H9 (cell line): ENCODE measurements at regions not wholly inside any gene's neighbourhood (a gene's known extent, or its start where the extent isn't known, plus 50 kb on each side); places are given as distances from the start of the nearest gene placed in this dataset.

ENCODE experiments used
- DNase-seq: peaks from one replicate; pipeline ENCODE4 v3.0.0-alpha.2; 2017
- H2AFZ ChIP-seq: one replicate; pipeline ENCODE4 v1.6.1; 2013; ENCODE audit warnings: mild to moderate bottlenecking, low read length, control low read depth, moderate library complexity
- H2AK5ac ChIP-seq: 2 replicates; pipeline ENCODE4 v1.6.1; 2013; ENCODE audit warnings: low read length, control low read depth, mixed read lengths; ENCODE audit not compliant: insufficient read length
- H2BK120ac ChIP-seq: one replicate; pipeline ENCODE4 v1.6.1; 2013; ENCODE audit warnings: low read depth, mild to moderate bottlenecking, low read length, control low read depth, inconsistent platforms; ENCODE audit not compliant: poor library complexity, severe bottlenecking
- H2BK12ac ChIP-seq: 2 replicates; pipeline ENCODE4 v1.6.1; 2013; ENCODE audit warnings: low read length, control low read depth, mixed read lengths, low read depth; ENCODE audit not compliant: insufficient read length
- H2BK15ac ChIP-seq: 2 replicates; pipeline ENCODE4 v1.6.1; 2013; ENCODE audit warnings: low read depth, low read length, control low read depth
- H2BK20ac ChIP-seq: one replicate; pipeline ENCODE4 v1.6.1; 2013; ENCODE audit warnings: low read depth, mild to moderate bottlenecking, low read length, control low read depth, inconsistent platforms; ENCODE audit not compliant: poor library complexity, severe bottlenecking
- H2BK5ac ChIP-seq: 2 replicates; pipeline ENCODE4 v1.6.1; 2013; ENCODE audit warnings: low read length, control low read depth, mixed read lengths; ENCODE audit not compliant: insufficient read length
- H3K14ac ChIP-seq: 2 replicates; pipeline ENCODE4 v1.6.1; 2013; ENCODE audit warnings: low read length, control low read depth; ENCODE audit not compliant: insufficient read depth
- H3K18ac ChIP-seq: 2 replicates; pipeline ENCODE4 v1.6.1; 2013; ENCODE audit warnings: low read depth, mild to moderate bottlenecking, mixed read lengths, low read length, control low read depth; ENCODE audit not compliant: insufficient read length
- H3K23ac ChIP-seq: 2 replicates; pipeline ENCODE4 v1.6.1; 2013; ENCODE audit warnings: low read length, control low read depth, mixed read lengths, low read depth; ENCODE audit not compliant: insufficient read length
- H3K23me2 ChIP-seq: 2 replicates; pipeline ENCODE4 v1.6.1; 2013; ENCODE audit warnings: low read depth, mild to moderate bottlenecking, mixed read lengths, low read length, control low read depth; ENCODE audit not compliant: insufficient read length, poor library complexity, severe bottlenecking
- H3K27ac ChIP-seq: 2 replicates; pipeline ENCODE4 v1.5.1; 2013; ENCODE audit warnings: low read length, control low read depth, mixed read lengths, low read depth; ENCODE audit not compliant: insufficient read length
- H3K27me3 ChIP-seq: 2 replicates; pipeline ENCODE4 v1.6.1; 2013; ENCODE audit warnings: low read length, control low read depth, inconsistent platforms; ENCODE audit not compliant: insufficient read depth
- H3K4ac ChIP-seq: 2 replicates; pipeline ENCODE4 v1.6.1; 2013; ENCODE audit warnings: low read depth, mild to moderate bottlenecking, control low read depth, inconsistent platforms, low read length, moderate library complexity
- H3K4me1 ChIP-seq: 2 replicates; pipeline ENCODE4 v1.6.1; 2013; ENCODE audit warnings: low read length, control low read depth, inconsistent platforms; ENCODE audit not compliant: insufficient read depth
- H3K4me2 ChIP-seq: 2 replicates; pipeline ENCODE4 v1.6.1; 2013; ENCODE audit warnings: low read length, control low read depth, mixed read lengths; ENCODE audit not compliant: insufficient read length, insufficient read depth
- H3K56ac ChIP-seq: 2 replicates; pipeline ENCODE4 v1.6.1; 2013; ENCODE audit warnings: low read depth, mild to moderate bottlenecking, mixed read lengths, low read length, control low read depth; ENCODE audit not compliant: insufficient read length
- H3K79me1 ChIP-seq: 2 replicates; pipeline ENCODE4 v1.6.1; 2013; ENCODE audit warnings: low read depth, mild to moderate bottlenecking, moderate library complexity, low read length, control low read depth, inconsistent platforms; ENCODE audit not compliant: insufficient read depth, poor library complexity, severe bottlenecking
- H3K79me2 ChIP-seq: 2 replicates; pipeline ENCODE4 v1.6.1; 2013; ENCODE audit warnings: low read length, control low read depth, inconsistent platforms; ENCODE audit not compliant: insufficient read depth
- H3K9ac ChIP-seq: 2 replicates; pipeline ENCODE4 v1.6.1; 2013; ENCODE audit warnings: low read length, control low read depth, mixed read lengths; ENCODE audit not compliant: insufficient read length; ENCODE audit errors: extremely low read depth
- H3K9me3 ChIP-seq: one replicate; pipeline ENCODE4 v1.6.1; 2013; ENCODE audit warnings: low read depth, low read length, inconsistent platforms; ENCODE audit not compliant: control insufficient read depth
- H3T11ph ChIP-seq: one replicate; pipeline ENCODE4 v1.6.1; 2013; ENCODE audit warnings: mild to moderate bottlenecking, low read length, control low read depth, inconsistent platforms
- H4K20me1 ChIP-seq: one replicate; pipeline ENCODE4 v1.6.1; 2013; ENCODE audit not compliant: control insufficient read depth, insufficient read length, insufficient read depth
- H4K5ac ChIP-seq: 2 replicates; pipeline ENCODE4 v1.6.1; 2013; ENCODE audit warnings: low read depth, mild to moderate bottlenecking, mixed read lengths, low read length, control low read depth; ENCODE audit not compliant: insufficient read length
- H4K8ac ChIP-seq: replicated peaks from 2 replicates; pipeline ENCODE4 v1.6.1; 2013; ENCODE audit warnings: low read length, control low read depth, mixed read lengths, low read depth; ENCODE audit not compliant: insufficient read length
- H4K91ac ChIP-seq: 2 replicates; pipeline ENCODE4 v1.6.1; 2013; ENCODE audit warnings: low read depth, mild to moderate bottlenecking, moderate library complexity, mixed read lengths, low read length, control low read depth; ENCODE audit not compliant: insufficient read length
- H3K27ac Mint-ChIP-seq, 3 experiments: 2 replicates in 2 of 3; 3 replicates in 1 of 3; pipeline ENCODE4 v1.8.0; 2020 to 2021; ENCODE audit warnings: mixed read lengths in 3 of 3, mild to moderate bottlenecking in 1 of 3, moderate library complexity in 1 of 3
- H3K27me3 Mint-ChIP-seq: 2 replicates; pipeline ENCODE4 v1.8.0; 2021; ENCODE audit warnings: low read depth, mild to moderate bottlenecking, moderate library complexity, mixed read lengths
- H3K36me3 Mint-ChIP-seq, 3 experiments: 2 replicates in 2 of 3; 3 replicates in 1 of 3; pipeline ENCODE4 v1.8.0; 2020 to 2021; ENCODE audit warnings: low read depth in 3 of 3, mixed read lengths in 3 of 3; ENCODE audit not compliant: insufficient read depth in 1 of 3
- H3K4me1 Mint-ChIP-seq, 2 experiments: 2 replicates each; pipeline ENCODE4 v1.8.0; 2020; ENCODE audit warnings: mixed read lengths in 2 of 2
- H3K4me3 Mint-ChIP-seq, 2 experiments: 2 replicates in 1 of 2; 3 replicates in 1 of 2; pipeline ENCODE4 v1.8.0; 2020 to 2021; ENCODE audit warnings: mild to moderate bottlenecking in 2 of 2, mixed read lengths in 2 of 2, moderate library complexity in 1 of 2
- H3K9me3 Mint-ChIP-seq, 2 experiments: 2 replicates in 1 of 2; 3 replicates in 1 of 2; pipeline ENCODE4 v1.8.0; 2020; ENCODE audit warnings: mild to moderate bottlenecking in 2 of 2, mixed read lengths in 2 of 2, moderate library complexity in 1 of 2
- WGBS: extraction: QIAGEN DNeasy Blood & Tissue Kit; methylation state at CpG from one replicate; pipeline ENCODE4 v1.1.7; 2013; ENCODE audit warnings: missing lambda C conversion rate, low lambda C conversion rate, mixed read lengths; ENCODE audit not compliant: insufficient read length; ENCODE audit errors: extremely low coverage; 5-methylcytosine and 5-hydroxymethylcytosine counted together
- TF ChIP-seq, protein P1 (sequence below): fragments of 200-600 bp; sonication (generic); conservative IDR thresholded peaks from 3 replicates; pipeline ENCODE4 v1.8.0; 2021; ENCODE audit warnings: antibody characterized with exemption, mild to moderate bottlenecking

DNA sequence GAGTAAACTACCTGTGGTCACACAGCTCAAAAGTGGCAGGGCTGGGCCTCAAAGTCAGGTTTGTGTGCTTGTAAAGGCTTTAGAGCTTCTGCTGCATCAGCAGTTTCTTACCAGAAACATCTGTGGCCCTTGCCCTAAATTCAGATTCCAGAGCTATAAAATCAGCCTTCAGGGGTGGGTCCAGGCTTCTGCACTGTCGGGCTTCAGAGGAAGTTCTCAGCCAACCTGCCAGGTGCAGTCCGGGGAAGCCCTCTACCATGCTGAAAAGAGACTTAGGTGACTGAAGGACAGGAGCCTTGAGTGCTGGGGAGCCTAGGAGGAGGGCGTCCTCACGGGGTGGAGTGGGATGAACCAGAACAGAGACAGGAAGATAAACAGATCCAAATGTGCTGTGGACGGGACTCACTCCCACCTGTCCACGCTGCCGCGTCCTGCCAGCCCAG is 69.9 kb upstream of the HS6ST1 start:
- H3K4me3 Mint-ChIP-seq, result no peak overlapping the region
- Histone ChIP-seq H4K8ac (no peak overlapping the region), H2BK120ac (no peak overlapping the region)

More for the DNA sequence above, 69.9 kb upstream of the HS6ST1 start:
- Mint-ChIP-seq H3K27me3 (no peaks in the 10 kb centered on the region), H3K27ac (no peak overlapping the region), H3K36me3 (no peaks in the 10 kb centered on the region), H3K9me3 (no peaks in the 10 kb centered on the region), H3K4me1 (peaks cover 17 to 18% of the 10 kb centered on the region in 2 experiments)
- no peak overlapping the region for H3K56ac ChIP-seq
- H2BK15ac ChIP-seq, result no peak overlapping the region
- no peaks in the 10 kb centered on the region for H3K23me2 ChIP-seq
- H3K14ac ChIP-seq, result no peak overlapping the region
- no peaks in the 10 kb centered on the region; the same call in 1 of the 2 replicates for H3K4me1 ChIP-seq
- no peak overlapping the region for H3K27ac ChIP-seq
- H3K4ac ChIP-seq, result no peak overlapping the region
- no peak overlapping the region for H3K18ac ChIP-seq
- H3K79me1 ChIP-seq, result no peaks in the 10 kb centered on the region
- no peak overlapping the region for H3K4me2 ChIP-seq
- H2AFZ ChIP-seq, result no peak overlapping the region
- H3K9ac ChIP-seq, result no peak overlapping the region
- H3K9me3 ChIP-seq, result no peaks in the 10 kb centered on the region
- H4K20me1 ChIP-seq, result no peaks in the 10 kb centered on the region
- no peak overlapping the region for H2BK12ac ChIP-seq
- no peak overlapping the region for H2AK5ac ChIP-seq
- no peak overlapping the region for H3K23ac ChIP-seq
- no peak overlapping the region for H4K5ac ChIP-seq
- no CpG with 5 or more reads among the region's 8 CpGs for WGBS
- no peak overlapping the region for H2BK20ac ChIP-seq
- TF ChIP-seq, protein P1, sequence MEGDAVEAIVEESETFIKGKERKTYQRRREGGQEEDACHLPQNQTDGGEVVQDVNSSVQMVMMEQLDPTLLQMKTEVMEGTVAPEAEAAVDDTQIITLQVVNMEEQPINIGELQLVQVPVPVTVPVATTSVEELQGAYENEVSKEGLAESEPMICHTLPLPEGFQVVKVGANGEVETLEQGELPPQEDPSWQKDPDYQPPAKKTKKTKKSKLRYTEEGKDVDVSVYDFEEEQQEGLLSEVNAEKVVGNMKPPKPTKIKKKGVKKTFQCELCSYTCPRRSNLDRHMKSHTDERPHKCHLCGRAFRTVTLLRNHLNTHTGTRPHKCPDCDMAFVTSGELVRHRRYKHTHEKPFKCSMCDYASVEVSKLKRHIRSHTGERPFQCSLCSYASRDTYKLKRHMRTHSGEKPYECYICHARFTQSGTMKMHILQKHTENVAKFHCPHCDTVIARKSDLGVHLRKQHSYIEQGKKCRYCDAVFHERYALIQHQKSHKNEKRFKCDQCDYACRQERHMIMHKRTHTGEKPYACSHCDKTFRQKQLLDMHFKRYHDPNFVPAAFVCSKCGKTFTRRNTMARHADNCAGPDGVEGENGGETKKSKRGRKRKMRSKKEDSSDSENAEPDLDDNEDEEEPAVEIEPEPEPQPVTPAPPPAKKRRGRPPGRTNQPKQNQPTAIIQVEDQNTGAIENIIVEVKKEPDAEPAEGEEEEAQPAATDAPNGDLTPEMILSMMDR, result no peak
- H3T11ph ChIP-seq, result no peak overlapping the region
- H4K91ac ChIP-seq, result no peak overlapping the region
- H3K79me2 ChIP-seq, result no peaks in the 10 kb centered on the region
- peak; percentile 24 for DNase-seq
- H2BK5ac ChIP-seq, result no peak overlapping the region
- no peaks in the 10 kb centered on the region for H3K27me3 ChIP-seq
